ENCODE measurements at regions not wholly inside any gene's neighbourhood (a gene's known extent, or its start where the extent isn't known, plus 50 kb on each side); places are given as distances from the start of the nearest gene placed in this dataset.

DNA sequence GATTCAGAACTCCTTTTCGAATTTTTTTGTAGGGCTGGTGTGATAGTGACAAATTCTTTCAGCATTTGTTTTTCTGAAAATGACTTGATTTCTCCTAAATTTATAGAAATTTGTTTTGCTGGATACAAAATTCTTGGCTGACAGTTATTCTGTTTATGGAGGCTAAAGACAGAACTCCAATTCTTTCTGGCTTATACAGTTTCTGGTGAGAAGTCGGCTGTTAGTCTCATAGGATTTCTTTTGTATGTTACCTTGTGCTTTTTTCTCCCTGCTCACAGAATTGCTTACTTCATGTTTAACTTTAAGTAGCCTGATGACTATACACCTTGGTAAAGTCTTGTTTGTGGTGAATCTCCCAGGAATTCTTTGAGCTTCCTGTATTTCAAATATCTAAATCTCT lies 1264.6 kb downstream of the NSUN3 start:
- TF ChIP-seq EZH2phosphoT487 (IDR thresholded peaks at IDR 0.05; ENCODE audit: low read depth) (no peak), CTCF (IDR thresholded peaks at IDR 0.05; ENCODE audit: low read depth, low read length) (no peak)
- Histone ChIP-seq H3K4me1 (ENCODE audit: low read length) (no peaks in the 10 kb centered on the region), H3K79me2 (ENCODE audit: low read length) (no peaks in the 10 kb centered on the region), H3K27me3 (ENCODE audit: low read depth, low read length) (no peaks in the 10 kb centered on the region), H3K36me3 (replicated peaks; ENCODE audit: low read depth, low read length) (no peaks in the 10 kb centered on the region), H4K20me1 (ENCODE audit: insufficient read depth, low read length) (no peaks in the 10 kb centered on the region), H3K9me3 (ENCODE audit: insufficient read depth, low read length) (no peaks in the 10 kb centered on the region), H3K4me3 (ENCODE audit: low read length) (no peak overlapping the region), H3K4me2 (ENCODE audit: low read length) (no peak overlapping the region), H3K27ac (ENCODE audit: low read length) (no peak overlapping the region), H2AFZ (ENCODE audit: low read depth, low read length) (no peak overlapping the region), H3K9ac (ENCODE audit: low read length) (no peak overlapping the region)

- Histone ChIP-seq H3K4me3 (ENCODE audit: low read length) (no peak overlapping the region), H2AFZ (ENCODE audit: low read depth, low read length) (no peak overlapping the region; the same call in 1 of the 2 replicates), H4K20me1 (ENCODE audit: insufficient read depth, low read length) (no peaks in the 10 kb centered on the region), H3K4me1 (ENCODE audit: low read length) (peaks cover 5% of the 10 kb centered on the region), H3K27me3 (ENCODE audit: low read depth, low read length) (no peaks in the 10 kb centered on the region), H3K79me2 (ENCODE audit: low read length) (no peaks in the 10 kb centered on the region), H3K4me2 (ENCODE audit: low read length) (no peak overlapping the region; the same call in 1 of the 2 replicates), H3K27ac (ENCODE audit: low read length) (no peak overlapping the region), H3K36me3 (replicated peaks; ENCODE audit: low read depth, low read length) (peaks cover 3% of the 10 kb centered on the region), H3K9me3 (ENCODE audit: insufficient read depth, low read length) (no peaks in the 10 kb centered on the region), H3K9ac (ENCODE audit: low read length) (no peak overlapping the region)
- no peak for TF ChIP-seq EZH2phosphoT487 (IDR thresholded peaks at IDR 0.05; ENCODE audit: low read depth)
- no peak for TF ChIP-seq CTCF (IDR thresholded peaks at IDR 0.05; ENCODE audit: low read depth, low read length)
Measured at GRCh38 chr3:95333826-95334225, 1271.0 kb downstream of the NSUN3 start.

GRCh38 chr3:95334461-95334860 lies 1271.6 kb downstream of the NSUN3 start:
- Histone ChIP-seq H3K9ac (ENCODE audit: low read length) (no peak overlapping the region), H3K36me3 (replicated peaks; ENCODE audit: low read depth, low read length) (peaks cover 3% of the 10 kb centered on the region), H3K4me2 (ENCODE audit: low read length) (no peak overlapping the region), H3K4me1 (ENCODE audit: low read length) (peaks cover 5% of the 10 kb centered on the region), H3K4me3 (ENCODE audit: low read length) (no peak overlapping the region), H3K27ac (ENCODE audit: low read length) (no peak overlapping the region), H2AFZ (ENCODE audit: low read depth, low read length) (no peak overlapping the region), H3K79me2 (ENCODE audit: low read length) (no peaks in the 10 kb centered on the region), H3K9me3 (ENCODE audit: insufficient read depth, low read length) (no peaks in the 10 kb centered on the region), H4K20me1 (ENCODE audit: insufficient read depth, low read length) (no peaks in the 10 kb centered on the region), H3K27me3 (ENCODE audit: low read depth, low read length) (no peaks in the 10 kb centered on the region)
- TF ChIP-seq CTCF (IDR thresholded peaks at IDR 0.05; ENCODE audit: low read depth, low read length) (no peak), EZH2phosphoT487 (IDR thresholded peaks at IDR 0.05; ENCODE audit: low read depth) (no peak)

- H3K9me3 ChIP-seq (ENCODE audit: insufficient read depth, low read length), result no peaks in the 10 kb centered on the region
- no peak overlapping the region for H3K27ac ChIP-seq (ENCODE audit: low read length)
- TF ChIP-seq CTCF (IDR thresholded peaks at IDR 0.05; ENCODE audit: low read depth, low read length), result no peak
- no peak for TF ChIP-seq EZH2phosphoT487 (IDR thresholded peaks at IDR 0.05; ENCODE audit: low read depth)
- peaks cover 3% of the 10 kb centered on the region for H3K36me3 ChIP-seq (replicated peaks; ENCODE audit: low read depth, low read length)
- H3K27me3 ChIP-seq (ENCODE audit: low read depth, low read length), result no peaks in the 10 kb centered on the region
- no peak overlapping the region for H2AFZ ChIP-seq (ENCODE audit: low read depth, low read length)
- H3K4me2 ChIP-seq (ENCODE audit: low read length), result no peak overlapping the region
- H4K20me1 ChIP-seq (ENCODE audit: insufficient read depth, low read length), result no peaks in the 10 kb centered on the region
- peaks cover 5% of the 10 kb centered on the region for H3K4me1 ChIP-seq (ENCODE audit: low read length)
- H3K79me2 ChIP-seq (ENCODE audit: low read length), result no peaks in the 10 kb centered on the region
- no peak overlapping the region for H3K4me3 ChIP-seq (ENCODE audit: low read length)
- H3K9ac ChIP-seq (ENCODE audit: low read length), result no peak overlapping the region
Measured at GRCh38 chr3:95335517-95335916, 1272.7 kb downstream of the NSUN3 start.
